Activated CD8-positive, alpha-beta T cell treated with anti-CD3 and anti-CD28 coated beads for 36 hours (primary cell): ENCODE measurements at regions not wholly inside any gene's neighbourhood (a gene's known extent, or its start where the extent isn't known, plus 50 kb on each side); places are given as distances from the start of the nearest gene placed in this dataset.

Experiments used
- ATAC-seq: fragments of 200-7000 bp; cut with Tn5 transposase; one replicate; pipeline ENCODE4 v1.10.0; 2021; ENCODE audit warnings: mild to moderate bottlenecking, moderate library complexity
- CTCF ChIA-PET: fragments of 350-600 bp; sonication (Branson Sonifier 250); formaldehyde crosslinking; loops from one replicate; lab custom pipeline; 2021; ENCODE audit warnings: antibody characterized with exemption; lab: Charles Lee
- POLR2A ChIA-PET: fragments of 350-600 bp; sonication (Branson Sonifier 250); formaldehyde crosslinking; loops from one replicate; lab custom pipeline; 2021; ENCODE audit warnings: antibody characterized with exemption; lab: Charles Lee
- DNase-seq: peaks from one replicate; pipeline ENCODE4 v3.0.0-alpha.2; 2020
- H3K27ac Mint-ChIP-seq: one replicate; pipeline ENCODE4 v1.8.0; 2021; ENCODE audit warnings: mild to moderate bottlenecking, mixed read lengths
- H3K27me3 Mint-ChIP-seq: one replicate; pipeline ENCODE4 v1.8.0; 2021; ENCODE audit warnings: mixed read lengths
- H3K36me3 Mint-ChIP-seq: one replicate; pipeline ENCODE4 v1.8.0; 2021; ENCODE audit warnings: low read depth, mixed read lengths
- H3K4me1 Mint-ChIP-seq: one replicate; pipeline ENCODE4 v1.8.0; 2021; ENCODE audit warnings: low read depth, mixed read lengths
- H3K4me3 Mint-ChIP-seq: one replicate; pipeline ENCODE4 v1.8.0; 2021; ENCODE audit warnings: mild to moderate bottlenecking, moderate library complexity, mixed read lengths
- H3K9me3 Mint-ChIP-seq: one replicate; pipeline ENCODE4 v1.8.0; 2021; ENCODE audit warnings: mixed read lengths
- CTCF ChIP-seq: fragments of 200-600 bp; IDR thresholded peaks from one replicate; pipeline ENCODE4 v1.8.0; 2022; ENCODE audit warnings: antibody characterized with exemption, mild to moderate bottlenecking
- intact Hi-C: fragments of 100-400 bp; cut with micrococcal nuclease; formaldehyde crosslinking; loops from one replicate; pipeline ENCODE4 v1.10.0; 2022

GRCh38 chr10:83469728-83470331 is 669.5 kb upstream of the GHITM start:
- no peak for TF ChIP-seq CTCF
- Mint-ChIP-seq H3K4me3 (no peak overlapping the region), H3K9me3 (no peaks in the 10 kb centered on the region), H3K4me1 (no peaks in the 10 kb centered on the region), H3K27me3 (no peaks in the 10 kb centered on the region), H3K36me3 (no peaks in the 10 kb centered on the region), H3K27ac (no peak overlapping the region)
- ChIA-PET POLR2A (no interaction called here), CTCF (no interaction called here)
- intact Hi-C loops = no loop called here
- ATAC-seq (no peak), DNase-seq (no peak)

GRCh38 chr10:83476211-83476610 is 663.1 kb upstream of the GHITM start:
- H3K4me1 Mint-ChIP-seq = no peaks in the 10 kb centered on the region
- H3K36me3 Mint-ChIP-seq = no peaks in the 10 kb centered on the region
- H3K27ac Mint-ChIP-seq = no peak overlapping the region
- no peaks in the 10 kb centered on the region for H3K9me3 Mint-ChIP-seq
- ChIA-PET CTCF (no interaction called here), POLR2A (no interaction called here)
- H3K4me3 Mint-ChIP-seq = no peak overlapping the region
- ATAC-seq (no peak), DNase-seq (no peak)
- intact Hi-C loops = no loop called here
- TF ChIP-seq CTCF = no peak
- H3K27me3 Mint-ChIP-seq = no peaks in the 10 kb centered on the region

GRCh38 chr10:83489161-83489560 is 650.1 kb upstream of the GHITM start:
- H3K27me3 Mint-ChIP-seq = no peaks in the 10 kb centered on the region
- H3K36me3 Mint-ChIP-seq = no peaks in the 10 kb centered on the region
- TF ChIP-seq CTCF = no peak
- ATAC-seq (no peak), DNase-seq (no peak)
- POLR2A ChIA-PET = no interaction called here
- intact Hi-C loops = no loop called here
- no peak overlapping the region for H3K4me3 Mint-ChIP-seq
- H3K4me1 Mint-ChIP-seq = no peaks in the 10 kb centered on the region
- CTCF ChIA-PET = no interaction called here
- H3K9me3 Mint-ChIP-seq = no peaks in the 10 kb centered on the region
- no peak overlapping the region for H3K27ac Mint-ChIP-seq

- H3K27me3 Mint-ChIP-seq = no peaks in the 10 kb centered on the region
Measured at GRCh38 chr10:83492004-83492403, 647.3 kb upstream of the GHITM start.

GRCh38 chr10:83512681-83513080 is 626.6 kb upstream of the GHITM start:
- no peak for ATAC-seq
- CTCF ChIA-PET = no interaction called here
- Mint-ChIP-seq H3K27me3 (no peaks in the 10 kb centered on the region), H3K27ac (no peak overlapping the region), H3K4me3 (no peak overlapping the region), H3K9me3 (peaks cover 3% of the 10 kb centered on the region), H3K4me1 (no peaks in the 10 kb centered on the region), H3K36me3 (no peaks in the 10 kb centered on the region)
- POLR2A ChIA-PET = no interaction called here
- DNase-seq = no peak
- intact Hi-C loops = no loop called here
- no peak for TF ChIP-seq CTCF

More at GRCh38 chr10:83492004-83492403, 647.3 kb upstream of the GHITM start:
- DNase-seq (no peak), ATAC-seq (no peak)
- H3K36me3 Mint-ChIP-seq = no peaks in the 10 kb centered on the region
- intact Hi-C loops = no loop called here
- no peak overlapping the region for H3K4me3 Mint-ChIP-seq
- no peaks in the 10 kb centered on the region for H3K9me3 Mint-ChIP-seq
- ChIA-PET POLR2A (no interaction called here), CTCF (no interaction called here)
- no peak for TF ChIP-seq CTCF
- H3K4me1 Mint-ChIP-seq = no peaks in the 10 kb centered on the region
- no peak overlapping the region for H3K27ac Mint-ChIP-seq
